AG04450 (cell line): ENCODE measurements at regions not wholly inside any gene's neighbourhood (a gene's known extent, or its start where the extent isn't known, plus 50 kb on each side); places are given as distances from the start of the nearest gene placed in this dataset.
"Not testable (repeated sequence)": the region's sequence is repeated elsewhere in the genome, so short reads cannot be mapped to it uniquely, and the experiment has no call there.

Experiments used
- CTCF ChIA-PET: fragments of 300-600, 350-600 bp; formaldehyde crosslinking; extraction: SDS; loops from one replicate; lab custom pipeline; 2022; ENCODE audit warnings: antibody characterized with exemption, inconsistent platforms; lab: Charles Lee
- POLR2A ChIA-PET: fragments of 350-600 bp; formaldehyde crosslinking; extraction: SDS; loops from one replicate; lab custom pipeline; 2021; ENCODE audit warnings: antibody characterized with exemption, inconsistent platforms; lab: Yijun Ruan, JAX
- DNase-seq: peaks from one replicate; pipeline ENCODE4 v3.0.0-alpha.2; 2011; ENCODE audit warnings: low read depth, low spot score
- H3K27ac ChIP-seq: one replicate; pipeline ENCODE4 v1.5.1; 2012; ENCODE audit warnings: low read depth, low read length, control low read depth
- H3K27me3 ChIP-seq: one replicate; pipeline ENCODE4 v1.6.0; 2012; ENCODE audit warnings: low read length; ENCODE audit not compliant: control insufficient read depth, insufficient read depth
- H3K4me3 ChIP-seq: 2 replicates; pipeline ENCODE4 v1.5.1; 2011; ENCODE audit warnings: mild to moderate bottlenecking, low read depth, low read length, control low read depth
- H3K9me3 ChIP-seq: 2 replicates; pipeline ENCODE4 v1.5.1; 2012; ENCODE audit warnings: low read length; ENCODE audit not compliant: control insufficient read depth, insufficient read depth
- TF ChIP-seq, protein P1 (sequence below): IDR thresholded peaks from 2 replicates; pipeline ENCODE4 v1.5.1; 2011; ENCODE audit warnings: low read depth, low read length, control low read depth, inconsistent platforms

GRCh38 chr16:88141580-88141979 is 190.3 kb downstream of the BANP start:
- no peak for DNase-seq
- Histone ChIP-seq H3K4me3 (no peak overlapping the region), H3K27ac (no peak overlapping the region), H3K9me3 (peaks cover 15% of the 10 kb centered on the region), H3K27me3 (no peaks in the 10 kb centered on the region)
- CTCF ChIA-PET, result no interaction called here
- POLR2A ChIA-PET, result no interaction called here
- TF ChIP-seq, protein P1, sequence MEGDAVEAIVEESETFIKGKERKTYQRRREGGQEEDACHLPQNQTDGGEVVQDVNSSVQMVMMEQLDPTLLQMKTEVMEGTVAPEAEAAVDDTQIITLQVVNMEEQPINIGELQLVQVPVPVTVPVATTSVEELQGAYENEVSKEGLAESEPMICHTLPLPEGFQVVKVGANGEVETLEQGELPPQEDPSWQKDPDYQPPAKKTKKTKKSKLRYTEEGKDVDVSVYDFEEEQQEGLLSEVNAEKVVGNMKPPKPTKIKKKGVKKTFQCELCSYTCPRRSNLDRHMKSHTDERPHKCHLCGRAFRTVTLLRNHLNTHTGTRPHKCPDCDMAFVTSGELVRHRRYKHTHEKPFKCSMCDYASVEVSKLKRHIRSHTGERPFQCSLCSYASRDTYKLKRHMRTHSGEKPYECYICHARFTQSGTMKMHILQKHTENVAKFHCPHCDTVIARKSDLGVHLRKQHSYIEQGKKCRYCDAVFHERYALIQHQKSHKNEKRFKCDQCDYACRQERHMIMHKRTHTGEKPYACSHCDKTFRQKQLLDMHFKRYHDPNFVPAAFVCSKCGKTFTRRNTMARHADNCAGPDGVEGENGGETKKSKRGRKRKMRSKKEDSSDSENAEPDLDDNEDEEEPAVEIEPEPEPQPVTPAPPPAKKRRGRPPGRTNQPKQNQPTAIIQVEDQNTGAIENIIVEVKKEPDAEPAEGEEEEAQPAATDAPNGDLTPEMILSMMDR, result no peak

- H3K27me3 ChIP-seq, H3K4me3 ChIP-seq, POLR2A ChIA-PET, DNase-seq, H3K27ac ChIP-seq, CTCF ChIA-PET: not testable (repeated sequence)
- peaks cover 18% of the 10 kb centered on the region for H3K9me3 ChIP-seq
Measured at GRCh38 chr16:88142056-88142935, 191.1 kb downstream of the BANP start.

- DNase-seq, H3K27me3 ChIP-seq, POLR2A ChIA-PET, CTCF ChIA-PET, H3K4me3 ChIP-seq, H3K27ac ChIP-seq: not testable (repeated sequence)
- peaks cover 18% of the 10 kb centered on the region for H3K9me3 ChIP-seq
Measured at GRCh38 chr16:88143122-88144027, 192.1 kb downstream of the BANP start.

DNA sequence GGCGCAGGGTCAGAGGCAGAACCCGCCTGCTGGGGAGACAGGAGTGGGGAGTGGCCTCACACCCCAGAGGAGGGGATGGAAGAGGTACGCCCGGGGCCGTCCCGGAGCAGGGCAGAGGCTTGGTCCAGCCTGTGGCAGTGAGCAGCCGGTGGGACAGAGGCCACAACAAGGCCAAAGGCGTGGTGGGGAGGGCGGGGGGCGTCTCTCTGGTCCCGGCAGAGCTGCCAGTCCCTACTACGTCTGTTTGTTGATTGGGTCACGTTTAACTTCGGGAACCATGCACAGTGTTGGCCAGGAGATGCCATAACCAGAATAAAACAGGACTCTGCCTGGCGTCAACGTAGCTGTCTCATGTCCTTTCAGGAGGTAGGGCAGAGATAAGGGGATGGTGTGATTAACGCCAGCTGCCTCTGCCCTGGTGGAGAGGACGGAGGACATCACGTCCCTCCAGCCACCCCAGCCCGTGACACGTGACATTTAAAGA is 192.8 kb downstream of the BANP start:
- Histone ChIP-seq H3K9me3 (peaks cover 13% of the 10 kb centered on the region), H3K27me3 (no peaks in the 10 kb centered on the region), H3K4me3 (no peak overlapping the region), H3K27ac (no peak overlapping the region)
- TF ChIP-seq, protein P1, result no peak
- ChIA-PET CTCF (no interaction called here), POLR2A (no interaction called here)
- no peak for DNase-seq

DNA sequence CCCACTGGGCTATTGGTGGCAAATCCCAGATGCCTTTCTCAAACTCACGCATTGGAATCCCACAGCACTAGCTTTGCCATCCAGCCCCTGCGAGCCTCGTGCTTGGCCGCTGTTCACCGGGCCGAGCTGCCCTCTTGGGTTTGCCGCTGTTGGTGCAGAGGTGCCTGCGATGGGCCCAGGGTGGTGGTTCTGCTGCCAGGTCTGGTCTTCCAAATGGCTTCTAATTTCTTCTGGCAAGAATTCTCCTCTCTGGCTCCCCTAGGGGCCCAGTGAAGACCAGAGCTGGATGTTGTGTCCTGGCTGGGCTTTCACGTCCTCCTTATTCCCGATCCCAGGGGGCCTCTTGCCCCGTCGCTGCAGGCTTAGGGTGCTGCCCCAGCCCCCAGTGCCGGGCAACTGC is 194.1 kb downstream of the BANP start:
- H3K4me3 ChIP-seq, DNase-seq, POLR2A ChIA-PET, H3K27me3 ChIP-seq, CTCF ChIA-PET, H3K9me3 ChIP-seq, H3K27ac ChIP-seq: not testable (repeated sequence)
- TF ChIP-seq, protein P1, result peak; percentile 35

GRCh38 chr16:88145824-88146405 is 194.7 kb downstream of the BANP start:
- H3K4me3 ChIP-seq, CTCF ChIA-PET, H3K9me3 ChIP-seq, H3K27me3 ChIP-seq, DNase-seq, H3K27ac ChIP-seq, POLR2A ChIA-PET: not testable (repeated sequence)

- H3K4me3 ChIP-seq, H3K27ac ChIP-seq, DNase-seq, H3K27me3 ChIP-seq, POLR2A ChIA-PET, CTCF ChIA-PET, H3K9me3 ChIP-seq: not testable (repeated sequence)
Measured at GRCh38 chr16:88148078-88148477, 196.8 kb downstream of the BANP start.

DNA sequence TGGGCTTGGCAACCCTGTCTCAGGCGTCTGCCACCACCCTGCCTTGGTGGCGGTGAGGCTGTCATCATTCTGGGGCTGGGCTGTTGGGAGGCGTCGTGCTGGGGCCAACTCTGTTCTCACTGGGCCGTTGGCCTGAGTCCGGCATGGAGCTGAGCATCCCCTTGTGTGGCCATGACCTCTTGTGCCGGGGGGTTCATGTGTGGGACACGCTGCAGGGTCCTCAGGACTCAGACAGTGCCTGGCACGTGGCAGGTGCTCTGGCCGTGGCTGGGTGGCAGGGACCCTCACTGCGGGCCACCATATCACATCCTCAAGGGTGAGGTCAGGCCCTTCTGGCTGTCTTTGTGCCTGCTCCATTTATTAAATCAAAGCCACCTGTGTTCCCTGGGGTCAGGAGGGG is 197.4 kb downstream of the BANP start:
- CTCF ChIA-PET, H3K9me3 ChIP-seq, DNase-seq, H3K27ac ChIP-seq, H3K27me3 ChIP-seq, POLR2A ChIA-PET, H3K4me3 ChIP-seq: not testable (repeated sequence)
